WTC11 (cell line): ENCODE measurements at regions not wholly inside any gene's neighbourhood (a gene's known extent, or its start where the extent isn't known, plus 50 kb on each side); places are given as distances from the start of the nearest gene placed in this dataset.

Experiments
- CTCF ChIP-seq: fragments of 200-600 bp; IDR thresholded peaks from 2 replicates; pipeline ENCODE4 v1.8.0; 2022; ENCODE audit warnings: antibody characterized with exemption
- ERG ChIP-seq: fragments of 250-450 bp; sonication (Bioruptor Pico); IDR thresholded peaks from 2 replicates; pipeline ENCODE4 v1.8.0; 2021; ENCODE audit warnings: mild to moderate bottlenecking
- GRHL2 ChIP-seq: fragments of 250-450 bp; sonication (Bioruptor Pico); IDR thresholded peaks from 2 replicates; pipeline ENCODE4 v1.8.0; 2022; ENCODE audit warnings: mild to moderate bottlenecking, moderate library complexity; ENCODE audit not compliant: insufficient replicate concordance, severe bottlenecking
- NR1H2 ChIP-seq: sonication (generic); formaldehyde crosslinking; IDR thresholded peaks from 2 replicates; pipeline ENCODE4 v1.9.0; 2021; ENCODE audit warnings: mild to moderate bottlenecking, moderate library complexity, missing genetic modification reagents
- NR3C1 ChIP-seq: sonication (generic); formaldehyde crosslinking; conservative IDR thresholded peaks from 2 replicates; pipeline ENCODE4 v1.8.1; 2023; ENCODE audit warnings: low read depth, mild to moderate bottlenecking, missing genetic modification reagents
- ZNF121 ChIP-seq: sonication (generic); formaldehyde crosslinking; IDR thresholded peaks from 2 replicates; pipeline ENCODE4 v1.8.0; 2023; ENCODE audit warnings: missing genetic modification reagents
- ZNF396 ChIP-seq: fragments of 250-450 bp; sonication (Bioruptor Pico); IDR thresholded peaks from 2 replicates; pipeline ENCODE4 v1.8.0; 2021; ENCODE audit warnings: mild to moderate bottlenecking, moderate library complexity, borderline replicate concordance
- TF ChIP-seq, protein P1 (sequence below): sonication (generic); formaldehyde crosslinking; IDR thresholded peaks from 2 replicates; pipeline ENCODE4 v1.8.0; 2023; ENCODE audit warnings: missing genetic modification reagents, mild to moderate bottlenecking, borderline replicate concordance
- TF ChIP-seq, protein P2 (sequence below): fragments of 250-450 bp; sonication (Bioruptor Pico); IDR thresholded peaks from 2 replicates; pipeline ENCODE4 v2.1.2; 2022; ENCODE audit warnings: mild to moderate bottlenecking, moderate library complexity
- TF ChIP-seq, protein P3 (sequence below): sonication (generic); formaldehyde crosslinking; IDR thresholded peaks from 2 replicates; pipeline ENCODE4 v1.8.1; 2023; ENCODE audit warnings: mild to moderate bottlenecking, missing genetic modification reagents, moderate library complexity
- TF ChIP-seq, protein P4 (sequence below): sonication (generic); formaldehyde crosslinking; IDR thresholded peaks from 2 replicates; pipeline ENCODE4 v1.8.0; 2022; ENCODE audit warnings: mild to moderate bottlenecking, missing genetic modification reagents

DNA sequence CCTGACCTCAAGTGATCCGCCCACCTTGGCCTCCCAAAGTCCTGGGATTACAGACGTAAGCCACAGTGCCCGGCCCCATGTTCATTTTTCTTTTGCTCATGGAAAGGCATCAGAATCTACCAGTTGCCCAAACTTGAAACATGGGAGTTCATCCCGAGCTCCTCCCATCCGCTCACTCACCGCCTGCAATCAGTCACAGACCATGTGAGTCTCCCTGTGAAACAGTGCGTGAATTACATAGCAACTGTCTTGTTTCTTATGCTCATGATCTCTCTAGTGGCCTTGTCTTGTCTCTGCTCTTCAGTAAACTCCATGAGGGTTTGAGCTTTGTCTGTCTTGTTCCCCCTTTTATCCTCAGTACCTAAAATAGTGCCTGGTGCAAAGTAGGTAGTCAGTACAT, 52.1 kb upstream of the TNRC6A start (continued):
- TF ChIP-seq, protein P1, sequence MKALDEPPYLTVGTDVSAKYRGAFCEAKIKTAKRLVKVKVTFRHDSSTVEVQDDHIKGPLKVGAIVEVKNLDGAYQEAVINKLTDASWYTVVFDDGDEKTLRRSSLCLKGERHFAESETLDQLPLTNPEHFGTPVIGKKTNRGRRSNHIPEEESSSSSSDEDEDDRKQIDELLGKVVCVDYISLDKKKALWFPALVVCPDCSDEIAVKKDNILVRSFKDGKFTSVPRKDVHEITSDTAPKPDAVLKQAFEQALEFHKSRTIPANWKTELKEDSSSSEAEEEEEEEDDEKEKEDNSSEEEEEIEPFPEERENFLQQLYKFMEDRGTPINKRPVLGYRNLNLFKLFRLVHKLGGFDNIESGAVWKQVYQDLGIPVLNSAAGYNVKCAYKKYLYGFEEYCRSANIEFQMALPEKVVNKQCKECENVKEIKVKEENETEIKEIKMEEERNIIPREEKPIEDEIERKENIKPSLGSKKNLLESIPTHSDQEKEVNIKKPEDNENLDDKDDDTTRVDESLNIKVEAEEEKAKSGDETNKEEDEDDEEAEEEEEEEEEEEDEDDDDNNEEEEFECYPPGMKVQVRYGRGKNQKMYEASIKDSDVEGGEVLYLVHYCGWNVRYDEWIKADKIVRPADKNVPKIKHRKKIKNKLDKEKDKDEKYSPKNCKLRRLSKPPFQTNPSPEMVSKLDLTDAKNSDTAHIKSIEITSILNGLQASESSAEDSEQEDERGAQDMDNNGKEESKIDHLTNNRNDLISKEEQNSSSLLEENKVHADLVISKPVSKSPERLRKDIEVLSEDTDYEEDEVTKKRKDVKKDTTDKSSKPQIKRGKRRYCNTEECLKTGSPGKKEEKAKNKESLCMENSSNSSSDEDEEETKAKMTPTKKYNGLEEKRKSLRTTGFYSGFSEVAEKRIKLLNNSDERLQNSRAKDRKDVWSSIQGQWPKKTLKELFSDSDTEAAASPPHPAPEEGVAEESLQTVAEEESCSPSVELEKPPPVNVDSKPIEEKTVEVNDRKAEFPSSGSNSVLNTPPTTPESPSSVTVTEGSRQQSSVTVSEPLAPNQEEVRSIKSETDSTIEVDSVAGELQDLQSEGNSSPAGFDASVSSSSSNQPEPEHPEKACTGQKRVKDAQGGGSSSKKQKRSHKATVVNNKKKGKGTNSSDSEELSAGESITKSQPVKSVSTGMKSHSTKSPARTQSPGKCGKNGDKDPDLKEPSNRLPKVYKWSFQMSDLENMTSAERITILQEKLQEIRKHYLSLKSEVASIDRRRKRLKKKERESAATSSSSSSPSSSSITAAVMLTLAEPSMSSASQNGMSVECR (CRISPR knock-in tag) = no peak
- TF ChIP-seq, protein P2, sequence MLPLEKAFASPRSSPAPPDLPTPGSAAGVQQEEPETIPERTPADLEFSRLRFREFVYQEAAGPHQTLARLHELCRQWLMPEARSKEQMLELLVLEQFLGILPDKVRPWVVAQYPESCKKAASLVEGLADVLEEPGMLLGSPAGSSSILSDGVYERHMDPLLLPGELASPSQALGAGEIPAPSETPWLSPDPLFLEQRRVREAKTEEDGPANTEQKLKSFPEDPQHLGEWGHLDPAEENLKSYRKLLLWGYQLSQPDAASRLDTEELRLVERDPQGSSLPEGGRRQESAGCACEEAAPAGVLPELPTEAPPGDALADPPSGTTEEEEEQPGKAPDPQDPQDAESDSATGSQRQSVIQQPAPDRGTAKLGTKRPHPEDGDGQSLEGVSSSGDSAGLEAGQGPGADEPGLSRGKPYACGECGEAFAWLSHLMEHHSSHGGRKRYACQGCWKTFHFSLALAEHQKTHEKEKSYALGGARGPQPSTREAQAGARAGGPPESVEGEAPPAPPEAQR (CRISPR knock-in tag) = no peak
- TF ChIP-seq GRHL2 (CRISPR knock-in tag) = no peak
- no peak for TF ChIP-seq CTCF
- no peak for TF ChIP-seq ZNF396 (CRISPR knock-in tag)
- TF ChIP-seq NR3C1 (CRISPR knock-in tag) = no peak
- TF ChIP-seq ZNF121 (CRISPR knock-in tag) = no peak
- TF ChIP-seq NR1H2 (CRISPR knock-in tag) = no peak
- no peak for TF ChIP-seq ERG (CRISPR knock-in tag)
- TF ChIP-seq, protein P3, sequence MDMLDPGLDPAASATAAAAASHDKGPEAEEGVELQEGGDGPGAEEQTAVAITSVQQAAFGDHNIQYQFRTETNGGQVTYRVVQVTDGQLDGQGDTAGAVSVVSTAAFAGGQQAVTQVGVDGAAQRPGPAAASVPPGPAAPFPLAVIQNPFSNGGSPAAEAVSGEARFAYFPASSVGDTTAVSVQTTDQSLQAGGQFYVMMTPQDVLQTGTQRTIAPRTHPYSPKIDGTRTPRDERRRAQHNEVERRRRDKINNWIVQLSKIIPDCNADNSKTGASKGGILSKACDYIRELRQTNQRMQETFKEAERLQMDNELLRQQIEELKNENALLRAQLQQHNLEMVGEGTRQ (CRISPR knock-in tag) = no peak
- TF ChIP-seq, protein P4, sequence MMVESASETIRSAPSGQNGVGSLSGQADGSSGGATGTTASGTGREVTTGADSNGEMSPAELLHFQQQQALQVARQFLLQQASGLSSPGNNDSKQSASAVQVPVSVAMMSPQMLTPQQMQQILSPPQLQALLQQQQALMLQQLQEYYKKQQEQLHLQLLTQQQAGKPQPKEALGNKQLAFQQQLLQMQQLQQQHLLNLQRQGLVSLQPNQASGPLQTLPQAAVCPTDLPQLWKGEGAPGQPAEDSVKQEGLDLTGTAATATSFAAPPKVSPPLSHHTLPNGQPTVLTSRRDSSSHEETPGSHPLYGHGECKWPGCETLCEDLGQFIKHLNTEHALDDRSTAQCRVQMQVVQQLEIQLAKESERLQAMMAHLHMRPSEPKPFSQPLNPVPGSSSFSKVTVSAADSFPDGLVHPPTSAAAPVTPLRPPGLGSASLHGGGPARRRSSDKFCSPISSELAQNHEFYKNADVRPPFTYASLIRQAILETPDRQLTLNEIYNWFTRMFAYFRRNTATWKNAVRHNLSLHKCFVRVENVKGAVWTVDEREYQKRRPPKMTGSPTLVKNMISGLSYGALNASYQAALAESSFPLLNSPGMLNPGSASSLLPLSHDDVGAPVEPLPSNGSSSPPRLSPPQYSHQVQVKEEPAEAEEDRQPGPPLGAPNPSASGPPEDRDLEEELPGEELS = no peak
